Aorta (tissue), 5 donors: ENCODE measurements at regions not wholly inside any gene's neighbourhood (a gene's known extent, or its start where the extent isn't known, plus 50 kb on each side); places are given as distances from the start of the nearest gene placed in this dataset.
"Not testable (repeated sequence)": the region's sequence is repeated elsewhere in the genome, so short reads cannot be mapped to it uniquely, and the experiment has no call there.

Experiments used
- ATAC-seq: fragments of 200-7000 bp; cut with Tn5 transposase; one replicate; pipeline ENCODE4 v1.9.1; 2022; ENCODE audit warnings: moderate library complexity; ENCODE audit not compliant: low FRiP score
- DNase-seq, 2 donors: peaks; one replicate each; pipeline ENCODE4 v3.0.0-alpha.2; 2020
- H3K27ac ChIP-seq, 2 donors: one replicate each; pipeline ENCODE4 v1.5.1; 2013; ENCODE audit warnings: low read length in 2 of 2, mild to moderate bottlenecking in 2 of 2, moderate library complexity in 2 of 2, control low read depth in 1 of 2, inconsistent platforms in 1 of 2, low read depth in 1 of 2
- H3K27me3 ChIP-seq, 2 donors: one replicate each; pipeline ENCODE4 v1.6.1; 2013; ENCODE audit warnings: control low read depth in 1 of 2, low read length in 1 of 2, mild to moderate bottlenecking in 1 of 2, moderate library complexity in 1 of 2; ENCODE audit not compliant: insufficient read depth in 2 of 2, control insufficient read depth in 1 of 2
- H3K36me3 ChIP-seq, 2 donors: one replicate each; pipeline ENCODE4 v1.6.1; 2013; ENCODE audit warnings: control low read depth in 1 of 2, low read length in 1 of 2, mild to moderate bottlenecking in 1 of 2; ENCODE audit not compliant: insufficient read depth in 2 of 2, control insufficient read depth in 1 of 2
- H3K4me1 ChIP-seq, 2 donors: one replicate each; pipeline ENCODE4 v1.6.1; 2013; ENCODE audit warnings: low read length in 2 of 2, control low read depth in 1 of 2, mild to moderate bottlenecking in 1 of 2, moderate library complexity in 1 of 2; ENCODE audit not compliant: insufficient read depth in 2 of 2, control insufficient read depth in 1 of 2
- H3K4me3 ChIP-seq, 2 donors: one replicate each; pipeline ENCODE4 v1.5.1; 2013; ENCODE audit warnings: low read length in 2 of 2, control low read depth in 1 of 2, mild to moderate bottlenecking in 1 of 2
- H3K9me3 ChIP-seq: one replicate; pipeline ENCODE4 v1.6.1; 2013; ENCODE audit warnings: mild to moderate bottlenecking, low read length; ENCODE audit not compliant: control insufficient read depth
- WGBS, 2 donors: extraction: QIAGEN DNeasy Blood & Tissue Kit; methylation state at CpG; one replicate each; pipeline ENCODE4 v1.1.7; 2013; 5-methylcytosine and 5-hydroxymethylcytosine counted together
- intact Hi-C, 2 donors: fragments of 100-400 bp; cut with DNase I; formaldehyde crosslinking; loops; one replicate each; pipeline versions ENCODE4 v1.14.2 to v1.15.0; 2022
- donor health status: healthy with polysubstance abuse.
- donor health status: Bipolar disorder and iron deficiency.
- donor health status: DM: no; HTN: no; CAD: no.
- donor health status: DM: no; HTN: no; CAD: no.
- donor health status: DM: yes; HTN: yes; CAD: no.

DNA sequence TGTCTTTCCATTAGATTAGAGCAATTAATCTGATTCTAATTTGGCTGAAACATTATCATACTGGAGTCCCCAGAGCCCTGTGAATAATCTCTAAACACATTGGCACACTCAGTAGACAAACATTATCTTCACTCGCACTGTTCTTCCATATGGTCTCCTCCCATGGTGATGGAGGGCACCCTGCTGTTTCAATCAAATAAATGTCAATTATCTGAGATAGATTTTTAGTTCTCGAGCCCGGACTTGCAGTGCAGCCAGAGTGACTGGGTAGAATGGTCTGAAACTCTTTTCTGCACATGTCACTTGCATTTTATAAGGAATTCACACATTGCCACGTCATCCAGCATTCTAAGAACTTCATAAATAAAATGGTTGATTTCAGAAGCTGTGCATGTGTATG lies 90.6 kb upstream of the MAP3K7 start:
- intact Hi-C loops = no loop called here
- WGBS, 2 donors = 45 to 51% methylated on average over 4 of the region's 4 CpGs
- Histone ChIP-seq H3K36me3 (no peaks in the 10 kb centered on the region), H3K4me3 (no peak overlapping the region), H3K4me1 (no peaks in the 10 kb centered on the region), H3K27ac (no peak overlapping the region), H3K27me3 (no peaks in the 10 kb centered on the region), H3K9me3 (no peaks in the 10 kb centered on the region)
- DNase-seq (no peak), ATAC-seq (no peak)

DNA sequence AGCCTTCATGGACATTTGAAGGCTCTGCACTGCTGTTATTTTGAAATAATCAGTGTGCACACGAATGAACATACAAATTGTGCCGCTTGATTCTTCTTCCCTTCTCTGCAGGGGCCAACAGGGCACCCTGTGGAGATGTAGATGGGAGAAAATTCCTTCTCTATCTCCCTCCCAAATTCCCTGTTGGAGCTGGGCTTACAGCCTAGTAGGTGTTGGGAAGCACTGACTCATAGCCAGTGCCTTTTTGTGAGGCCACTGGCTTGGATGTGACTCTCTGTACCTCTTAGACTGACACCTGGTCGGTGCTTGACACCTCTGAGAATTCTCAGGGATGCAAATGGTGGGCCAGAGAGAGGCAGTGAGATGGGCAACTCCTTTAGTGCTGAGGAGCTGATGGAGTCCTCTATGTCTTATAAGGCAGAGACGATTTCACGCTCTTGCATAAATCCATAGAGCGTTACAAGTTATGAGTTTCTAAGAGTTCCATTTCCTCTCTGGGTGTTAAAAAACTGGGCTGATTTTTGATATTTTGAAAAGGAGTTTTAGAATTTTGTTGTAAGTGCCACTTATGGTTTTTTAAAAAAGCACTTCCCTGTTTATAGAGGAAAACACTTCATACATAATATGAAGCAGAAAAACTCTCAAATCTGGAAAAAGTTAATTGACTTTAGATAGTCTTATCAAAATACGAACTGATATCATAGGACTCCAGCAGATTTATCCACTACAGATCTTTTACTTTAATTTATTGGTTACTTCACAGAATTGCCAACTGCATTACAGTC lies 89.8 kb upstream of the MAP3K7 start:
- intact Hi-C loops = no loop called here
- Histone ChIP-seq H3K4me3 (no peak overlapping the region), H3K4me1 (no peaks in the 10 kb centered on the region), H3K27me3 (no peaks in the 10 kb centered on the region), H3K9me3 (no peaks in the 10 kb centered on the region), H3K27ac (no peak overlapping the region), H3K36me3 (no peaks in the 10 kb centered on the region)
- 61 to 67% methylated on average over 7 of the region's 7 CpGs for WGBS, 2 donors
- DNase-seq (no peak), ATAC-seq (no peak)

GRCh38 chr6:90675107-90675506 lies 88.2 kb upstream of the MAP3K7 start:
- H3K4me1 ChIP-seq, DNase-seq, ATAC-seq, H3K27me3 ChIP-seq, H3K27ac ChIP-seq, H3K36me3 ChIP-seq, H3K4me3 ChIP-seq, intact Hi-C loops, H3K9me3 ChIP-seq: not testable (repeated sequence)
- 89 to 91% methylated on average over 8 of the region's 8 CpGs for WGBS, 2 donors

DNA sequence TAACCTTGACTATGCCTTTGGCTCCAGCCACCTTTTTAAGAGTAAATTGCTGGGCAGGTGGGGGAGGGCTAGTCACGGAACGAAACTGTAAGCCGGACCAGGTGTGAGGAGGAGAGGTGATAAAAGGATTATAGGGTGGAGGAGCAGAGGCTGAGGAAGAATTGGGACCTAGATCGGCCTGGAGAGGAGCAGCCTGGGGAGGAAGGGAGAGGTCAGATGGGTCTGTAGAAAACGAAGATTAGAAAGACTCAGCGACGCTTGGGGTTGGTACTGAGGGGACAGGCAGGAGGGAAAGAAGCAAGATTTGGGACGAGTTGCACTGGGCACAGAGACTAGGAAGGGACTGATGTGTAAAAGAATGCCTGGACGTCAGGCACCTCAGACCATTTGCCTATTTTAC lies 87.2 kb upstream of the MAP3K7 start:
- H3K27ac ChIP-seq, DNase-seq, H3K4me1 ChIP-seq, ATAC-seq, H3K9me3 ChIP-seq, H3K36me3 ChIP-seq, H3K4me3 ChIP-seq, H3K27me3 ChIP-seq, intact Hi-C loops: not testable (repeated sequence)
- 66 to 71% methylated on average over 7 to 9 of the region's 9 CpGs for WGBS, 2 donors

- no peaks in the 10 kb centered on the region for H3K4me1 ChIP-seq
- no peaks in the 10 kb centered on the region for H3K27me3 ChIP-seq
- intact Hi-C loops = no loop called here
- no peak overlapping the region for H3K27ac ChIP-seq
- no peak overlapping the region for H3K4me3 ChIP-seq
- no peaks in the 10 kb centered on the region for H3K9me3 ChIP-seq
- ATAC-seq = no peak
- H3K36me3 ChIP-seq = no peaks in the 10 kb centered on the region
- 53 to 66% methylated on average over 1 of the region's 1 CpG for WGBS, 2 donors
- no peak for DNase-seq
Observed at GRCh38 chr6:90669846-90670245, 83.0 kb upstream of the MAP3K7 start.

DNA sequence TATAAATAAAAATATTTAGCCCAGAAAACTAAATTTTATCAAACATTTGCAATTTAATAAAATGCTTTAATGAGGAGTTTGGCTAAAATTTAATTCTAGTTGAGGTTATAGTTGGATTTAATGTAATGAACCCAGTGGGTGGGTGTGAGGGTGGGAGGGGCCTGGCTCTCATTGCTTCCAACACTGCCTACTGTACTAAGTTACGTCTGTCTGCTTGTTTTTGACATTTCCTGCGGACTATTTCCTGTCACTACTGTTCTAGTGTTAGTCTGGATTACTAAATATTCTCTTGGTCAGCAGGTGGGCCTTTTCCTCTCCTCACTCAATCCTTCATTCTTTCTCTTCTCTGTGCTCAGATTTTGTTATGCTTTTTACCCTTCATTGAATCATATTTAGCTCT lies 82.5 kb upstream of the MAP3K7 start:
- H3K4me3 ChIP-seq = no peak overlapping the region
- H3K27me3 ChIP-seq = no peaks in the 10 kb centered on the region
- intact Hi-C loops = no loop called here
- H3K4me1 ChIP-seq = no peaks in the 10 kb centered on the region
- no peak overlapping the region for H3K27ac ChIP-seq
- H3K9me3 ChIP-seq = no peaks in the 10 kb centered on the region
- WGBS, 2 donors = 52 to 53% methylated on average over 2 of the region's 2 CpGs
- DNase-seq (no peak), ATAC-seq (no peak)
- H3K36me3 ChIP-seq = no peaks in the 10 kb centered on the region

- H3K4me3 ChIP-seq = no peak overlapping the region
- intact Hi-C loops = no loop called here
Observed at GRCh38 chr6:90668141-90668540, 81.3 kb upstream of the MAP3K7 start.

DNA sequence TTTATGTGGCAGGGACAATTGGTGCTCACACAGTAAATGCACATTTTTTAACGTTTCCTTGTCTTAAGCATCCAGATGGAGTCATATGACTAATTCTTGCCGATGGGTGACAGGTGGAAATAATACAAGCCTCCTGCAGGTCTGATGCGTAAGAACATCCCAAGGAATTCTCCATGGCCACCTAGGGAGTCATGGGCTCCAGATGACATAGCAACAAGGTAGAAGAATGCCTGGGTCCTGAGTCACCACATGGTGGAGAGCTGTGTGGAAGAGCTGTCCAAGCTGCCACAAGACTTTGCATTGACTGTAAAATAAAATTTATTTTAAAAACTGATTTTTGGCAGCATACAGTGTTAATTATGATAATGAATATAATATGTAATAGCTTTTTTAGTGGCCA lies 77.0 kb upstream of the MAP3K7 start:
- Histone ChIP-seq H3K4me3 (no peak overlapping the region), H3K27ac (no peak overlapping the region), H3K36me3 (no peaks in the 10 kb centered on the region), H3K4me1 (no peaks in the 10 kb centered on the region), H3K27me3 (no peaks in the 10 kb centered on the region), H3K9me3 (peaks cover 5% of the 10 kb centered on the region)
- 90 to 91% methylated on average over 3 of the region's 3 CpGs for WGBS, 2 donors
- DNase-seq (no peak), ATAC-seq (no peak)
- intact Hi-C loops = no loop called here

More at GRCh38 chr6:90668141-90668540, 81.3 kb upstream of the MAP3K7 start:
- H3K4me1 ChIP-seq = no peaks in the 10 kb centered on the region
- ATAC-seq (no peak), DNase-seq (no peak)
- H3K36me3 ChIP-seq = no peaks in the 10 kb centered on the region
- no peak overlapping the region for H3K27ac ChIP-seq
- H3K9me3 ChIP-seq = peaks cover under 1% of the 10 kb centered on the region
- no peaks in the 10 kb centered on the region for H3K27me3 ChIP-seq

DNA sequence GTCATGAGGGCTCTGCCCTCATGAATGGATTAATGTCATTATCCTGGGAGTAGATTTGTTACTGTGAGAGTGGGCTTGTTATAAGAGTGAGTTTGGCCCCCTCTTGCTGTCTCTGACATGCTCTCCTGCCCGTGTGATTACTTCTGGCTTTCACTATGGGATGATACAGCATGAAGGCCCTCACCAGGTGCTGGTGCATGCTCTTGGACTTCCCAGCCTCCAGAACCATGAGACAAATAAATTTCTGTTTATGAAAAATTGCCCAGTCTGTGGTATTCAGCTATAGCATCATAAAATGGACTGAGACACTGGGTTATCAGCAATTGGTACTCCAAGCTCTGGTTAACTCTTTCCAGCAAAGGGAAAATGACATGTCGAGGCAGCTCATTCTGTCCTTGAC lies 76.2 kb upstream of the MAP3K7 start:
- no peaks in the 10 kb centered on the region for H3K36me3 ChIP-seq
- WGBS, 2 donors = 74 to 83% methylated on average over 2 of the region's 2 CpGs
- H3K4me3 ChIP-seq = no peak overlapping the region
- intact Hi-C loops = no loop called here
- ATAC-seq (no peak), DNase-seq (no peak)
- no peaks in the 10 kb centered on the region for H3K4me1 ChIP-seq
- no peaks in the 10 kb centered on the region for H3K27me3 ChIP-seq
- peaks cover 5% of the 10 kb centered on the region for H3K9me3 ChIP-seq
- H3K27ac ChIP-seq = no peak overlapping the region
